ENCODE measurements at regions not wholly inside any gene's neighbourhood (a gene's known extent, or its start where the extent isn't known, plus 50 kb on each side); places are given as distances from the start of the nearest gene placed in this dataset.

- TF ChIP-seq, protein P1, sequence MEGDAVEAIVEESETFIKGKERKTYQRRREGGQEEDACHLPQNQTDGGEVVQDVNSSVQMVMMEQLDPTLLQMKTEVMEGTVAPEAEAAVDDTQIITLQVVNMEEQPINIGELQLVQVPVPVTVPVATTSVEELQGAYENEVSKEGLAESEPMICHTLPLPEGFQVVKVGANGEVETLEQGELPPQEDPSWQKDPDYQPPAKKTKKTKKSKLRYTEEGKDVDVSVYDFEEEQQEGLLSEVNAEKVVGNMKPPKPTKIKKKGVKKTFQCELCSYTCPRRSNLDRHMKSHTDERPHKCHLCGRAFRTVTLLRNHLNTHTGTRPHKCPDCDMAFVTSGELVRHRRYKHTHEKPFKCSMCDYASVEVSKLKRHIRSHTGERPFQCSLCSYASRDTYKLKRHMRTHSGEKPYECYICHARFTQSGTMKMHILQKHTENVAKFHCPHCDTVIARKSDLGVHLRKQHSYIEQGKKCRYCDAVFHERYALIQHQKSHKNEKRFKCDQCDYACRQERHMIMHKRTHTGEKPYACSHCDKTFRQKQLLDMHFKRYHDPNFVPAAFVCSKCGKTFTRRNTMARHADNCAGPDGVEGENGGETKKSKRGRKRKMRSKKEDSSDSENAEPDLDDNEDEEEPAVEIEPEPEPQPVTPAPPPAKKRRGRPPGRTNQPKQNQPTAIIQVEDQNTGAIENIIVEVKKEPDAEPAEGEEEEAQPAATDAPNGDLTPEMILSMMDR (IDR thresholded peaks at IDR 0.05): no peak
- TF ChIP-seq POLR2A (IDR thresholded peaks at IDR 0.05): no peak
These were observed 391.9 kb upstream of the RAB6C start for GRCh38 chr2:129587426-129588064.
